GM21576 (cell line): ENCODE measurements at regions not wholly inside any gene's neighbourhood (a gene's known extent, or its start where the extent isn't known, plus 50 kb on each side); places are given as distances from the start of the nearest gene placed in this dataset.
"Not testable (repeated sequence)": the region's sequence is repeated elsewhere in the genome, so short reads cannot be mapped to it uniquely, and the experiment has no call there.

Experiments
- ATAC-seq: cut with Tn5 transposase; IDR thresholded peaks from one replicate; pipeline ENCODE4 v1.9.1; 2021; ENCODE audit warnings: mild to moderate bottlenecking, moderate library complexity; ENCODE audit not compliant: unreplicated experiment

DNA sequence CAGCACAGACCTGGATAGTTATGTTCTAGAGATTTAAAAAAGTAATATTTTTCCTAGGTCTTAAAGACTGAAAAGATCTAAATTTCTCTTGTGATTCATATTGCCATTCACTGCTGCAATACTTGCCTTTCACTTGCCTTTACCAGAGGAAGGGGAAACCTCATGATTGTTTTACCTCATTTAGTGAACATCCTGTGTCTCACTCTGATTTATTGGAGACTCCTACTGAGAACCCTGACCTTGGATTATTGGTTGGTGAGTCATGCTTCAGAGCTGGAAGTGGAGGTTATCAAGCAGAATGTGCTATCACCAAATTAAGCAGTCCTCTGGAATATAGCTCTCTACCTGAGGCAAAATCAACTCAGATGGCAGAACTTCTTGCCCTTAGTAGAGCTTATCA lies 500.5 kb downstream of the TSN start:
- ATAC-seq: no peak

DNA sequence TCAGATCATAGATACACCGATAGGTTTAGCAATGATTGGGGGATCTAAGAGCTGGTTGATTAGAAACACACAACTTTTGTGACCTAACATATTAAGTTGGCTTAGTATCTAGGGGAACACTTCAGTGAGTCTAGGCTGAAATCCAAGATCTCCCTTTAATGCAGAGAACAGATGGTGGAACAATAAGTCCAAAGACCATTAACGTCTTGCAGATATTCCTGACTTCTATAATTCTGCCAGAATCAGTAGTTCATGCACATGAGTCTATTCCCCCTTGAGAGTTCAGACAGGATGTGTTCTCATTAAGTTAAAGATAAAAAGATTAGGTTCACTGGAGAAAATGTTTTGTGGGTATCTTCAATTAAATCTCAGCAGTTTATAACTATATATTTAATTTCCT lies 506.5 kb downstream of the TSN start:
- ATAC-seq: no peak

DNA sequence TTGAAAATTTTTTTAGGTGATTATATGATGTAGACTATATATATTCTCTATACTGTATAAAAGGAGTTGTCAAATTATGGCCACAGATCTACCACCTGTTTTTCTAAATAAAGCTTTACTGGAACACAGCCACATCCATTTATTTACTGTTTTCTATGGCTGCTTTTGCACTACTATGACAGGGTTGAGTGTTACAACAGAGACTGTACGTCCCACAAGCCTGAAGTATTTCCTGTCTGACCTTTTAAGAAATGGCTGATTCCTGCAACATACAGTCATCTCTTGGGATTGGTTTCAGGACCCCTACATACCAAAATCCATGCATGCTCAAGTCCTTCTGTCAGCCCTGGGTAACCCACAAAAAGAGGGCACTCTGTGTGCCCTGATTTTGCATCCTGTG lies 508.3 kb downstream of the TSN start:
- no peak for ATAC-seq

DNA sequence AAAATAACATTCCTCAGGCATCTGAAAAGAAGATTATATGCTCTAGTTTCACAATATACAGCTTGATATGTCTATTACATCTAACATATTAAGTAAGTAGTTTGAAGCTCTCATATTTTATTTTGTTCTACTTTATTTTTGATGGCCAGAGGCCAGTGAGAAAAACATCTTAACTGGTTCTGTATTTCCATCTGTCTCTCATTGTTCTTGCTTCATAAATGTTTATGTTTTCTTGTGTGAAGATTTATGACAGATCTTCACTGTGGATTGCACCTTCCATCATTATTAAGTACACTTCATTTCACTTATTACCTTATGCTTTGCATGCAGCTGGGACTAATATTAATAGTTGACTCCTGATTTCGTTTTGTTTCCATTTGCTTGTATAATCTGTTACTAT lies 511.2 kb downstream of the TSN start:
- no peak for ATAC-seq

DNA sequence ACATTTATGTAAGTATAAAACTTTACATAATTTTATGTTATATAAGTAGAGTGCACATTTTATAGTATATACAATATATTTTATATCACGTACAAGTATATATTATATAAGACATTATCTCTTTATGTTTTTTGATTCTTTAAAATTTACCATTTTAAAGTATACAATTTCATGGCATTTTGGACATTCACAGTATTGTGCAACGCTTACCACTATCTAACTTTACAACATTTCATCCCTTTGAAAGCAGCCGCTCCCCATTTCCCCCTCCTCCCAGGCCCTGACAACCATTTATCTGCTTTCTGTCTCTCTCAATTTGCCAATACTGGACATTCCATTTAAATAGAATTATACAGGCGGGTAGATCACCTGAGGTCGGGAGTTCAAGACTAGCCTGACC lies 512.5 kb downstream of the TSN start:
- ATAC-seq: no peak

DNA sequence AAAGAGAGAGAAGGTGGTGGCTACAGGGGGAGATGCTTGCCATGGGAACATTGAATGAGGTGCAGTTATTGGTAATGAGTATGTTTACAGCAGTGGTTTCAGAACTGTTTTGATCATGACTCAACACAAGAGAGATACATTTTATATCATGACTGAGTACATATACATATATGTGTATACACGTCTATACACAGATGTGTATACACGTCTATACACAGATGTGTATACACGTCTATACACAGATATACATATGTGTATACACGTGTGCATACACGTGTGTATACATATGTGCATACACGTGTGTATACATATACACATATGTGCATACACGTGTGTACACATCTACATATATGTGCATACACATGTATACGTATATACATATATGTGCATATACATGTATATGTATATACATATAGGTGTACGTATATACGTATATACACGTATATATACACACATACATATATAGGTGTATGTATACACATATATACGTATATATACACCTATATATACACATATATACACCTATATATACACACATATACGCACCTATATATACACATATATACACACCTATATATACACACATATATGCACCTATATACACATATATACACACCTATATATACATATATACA lies 518.5 kb downstream of the TSN start:
- no peak for ATAC-seq

DNA sequence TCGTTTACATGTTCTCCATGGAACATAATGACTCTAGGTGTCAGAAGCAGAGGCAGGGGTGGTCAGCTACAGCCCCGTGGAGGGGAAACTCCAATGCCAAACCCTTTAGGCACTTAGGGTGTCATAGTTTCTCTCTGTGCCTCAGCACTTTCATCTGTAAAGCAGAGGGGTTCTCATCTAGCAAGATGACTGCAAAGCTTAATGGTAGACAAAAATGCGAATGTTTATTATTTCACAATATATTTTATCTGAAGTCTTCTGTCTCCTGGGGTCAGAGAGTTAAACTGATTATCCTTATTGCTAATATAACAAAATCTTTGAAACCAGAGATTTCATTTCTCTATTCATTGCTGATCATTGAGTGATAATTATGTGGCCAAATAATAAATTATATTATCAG lies 522.5 kb downstream of the TSN start:
- ATAC-seq: no peak

DNA sequence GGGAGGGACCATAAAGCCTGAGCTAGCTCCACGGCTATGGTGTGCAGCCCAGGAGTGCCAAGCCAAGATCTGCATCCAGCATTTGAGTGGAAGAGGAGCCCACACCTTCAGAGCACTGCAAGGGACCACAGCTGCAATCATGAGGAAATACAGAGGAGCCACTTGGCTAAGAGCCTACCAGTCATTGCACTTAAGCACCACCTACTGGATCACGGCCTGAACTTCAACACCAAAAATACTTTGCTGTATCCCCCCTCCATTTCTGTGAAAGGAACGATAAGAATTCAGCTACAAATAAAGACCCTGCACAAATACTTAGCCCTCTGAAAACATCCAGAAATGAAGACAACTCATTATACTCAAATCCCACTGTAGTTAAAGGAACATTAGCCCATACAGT lies 545.3 kb downstream of the TSN start:
- ATAC-seq: no peak

DNA sequence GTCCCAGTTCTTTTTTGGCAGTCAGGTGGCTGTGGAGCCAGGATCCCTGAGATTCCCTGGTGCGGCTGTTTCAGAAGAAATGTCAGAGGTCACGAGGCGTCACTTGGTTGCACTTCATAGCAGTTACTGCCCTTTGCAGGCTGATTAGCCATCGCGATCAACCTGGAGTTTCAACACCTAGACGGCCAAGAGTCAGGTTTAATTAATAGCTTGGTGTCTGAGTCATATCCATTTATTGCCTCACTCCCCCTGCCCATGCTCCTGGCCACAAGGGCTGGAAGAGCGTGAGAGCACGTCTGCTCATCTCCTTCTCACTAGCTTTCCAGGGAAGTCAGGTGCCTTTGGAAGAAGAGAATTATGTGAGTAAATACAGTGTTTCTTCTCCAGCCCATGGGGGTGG lies 552.3 kb downstream of the TSN start:
- no peak for ATAC-seq

DNA sequence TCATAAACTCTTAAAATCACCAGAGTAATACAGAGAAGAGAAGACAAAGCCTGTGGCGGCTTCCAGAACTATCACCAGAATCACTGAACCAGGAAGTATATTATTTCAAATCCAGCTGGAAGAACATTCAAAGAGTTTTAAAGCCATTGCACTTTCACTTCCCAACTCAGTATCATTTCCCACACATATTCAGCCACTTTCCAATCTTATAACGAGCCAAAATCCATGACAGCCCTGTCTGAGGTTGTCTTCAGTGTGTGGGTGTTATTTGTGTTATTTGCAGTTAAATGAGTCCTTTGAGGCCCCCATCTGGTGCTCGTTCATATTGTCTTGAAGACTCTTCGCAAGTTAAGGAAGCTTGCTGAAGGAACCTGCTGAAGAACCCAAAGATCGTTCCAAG lies 559.9 kb downstream of the TSN start:
- no peak for ATAC-seq

DNA sequence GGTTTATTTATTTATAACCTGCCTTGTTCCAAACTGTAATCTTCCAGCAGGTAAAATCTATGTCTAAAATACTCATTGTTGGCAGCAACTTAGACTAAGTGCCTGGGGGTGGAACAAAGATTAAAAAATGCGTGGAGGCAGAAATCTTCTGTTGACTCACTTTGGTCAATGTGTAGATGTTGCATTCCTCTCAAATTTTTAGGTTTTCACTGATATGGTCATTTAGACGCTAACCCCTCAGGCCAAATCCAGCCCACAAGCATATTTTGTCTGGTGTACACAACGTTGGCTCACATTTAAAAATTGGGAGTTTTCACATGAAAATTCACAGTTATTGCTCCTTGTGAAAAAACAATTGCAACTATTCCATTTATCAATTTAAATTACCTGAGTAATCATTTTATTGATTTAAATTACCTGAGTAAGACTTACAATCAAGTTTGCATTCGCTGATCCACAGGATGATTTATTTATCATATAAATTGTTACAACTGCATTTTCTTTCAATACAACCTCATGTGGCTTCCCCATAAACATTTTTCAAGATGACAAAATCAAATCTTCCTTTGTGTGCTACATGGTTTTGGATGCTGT lies 564.2 kb downstream of the TSN start:
- ATAC-seq: no peak

DNA sequence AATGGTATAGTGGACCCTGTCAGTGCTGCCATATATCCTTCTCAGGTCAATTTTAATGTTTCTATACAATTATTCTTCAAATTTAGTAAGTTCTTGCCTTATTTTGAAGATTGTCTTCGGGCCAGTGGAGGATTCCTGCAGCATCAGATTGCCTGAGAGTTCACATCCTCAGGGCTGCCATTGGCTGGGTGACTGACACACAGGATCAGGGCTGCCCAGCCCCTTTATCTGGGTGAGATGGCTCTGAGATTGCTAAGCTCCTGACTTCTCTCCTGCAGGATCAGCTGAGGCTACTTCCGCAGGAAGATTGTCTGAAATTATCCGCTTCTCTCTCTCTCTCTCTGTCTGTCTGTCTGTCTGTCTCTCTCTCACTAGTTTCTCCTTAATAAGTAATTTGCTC lies 567.4 kb downstream of the TSN start:
- ATAC-seq: no peak

DNA sequence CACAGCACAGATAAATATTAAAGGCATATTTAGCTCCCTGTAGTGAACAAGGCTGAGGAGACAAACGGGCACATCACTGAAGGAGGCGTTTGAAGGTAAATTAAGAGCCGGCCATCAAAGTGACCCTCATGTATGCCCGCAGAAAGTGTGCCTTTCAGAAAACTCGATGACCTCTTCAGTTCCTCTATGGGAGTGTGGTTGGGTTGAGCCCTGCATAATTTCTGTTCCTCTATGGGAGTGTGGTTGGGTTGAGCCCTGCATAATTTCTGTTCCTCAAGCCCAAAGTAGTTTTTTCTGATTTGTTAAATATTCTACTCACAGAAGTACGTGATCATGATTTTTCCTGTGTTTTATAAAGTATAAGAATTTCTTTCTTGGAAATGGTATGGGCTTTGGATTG lies 568.5 kb downstream of the TSN start:
- no peak for ATAC-seq

DNA sequence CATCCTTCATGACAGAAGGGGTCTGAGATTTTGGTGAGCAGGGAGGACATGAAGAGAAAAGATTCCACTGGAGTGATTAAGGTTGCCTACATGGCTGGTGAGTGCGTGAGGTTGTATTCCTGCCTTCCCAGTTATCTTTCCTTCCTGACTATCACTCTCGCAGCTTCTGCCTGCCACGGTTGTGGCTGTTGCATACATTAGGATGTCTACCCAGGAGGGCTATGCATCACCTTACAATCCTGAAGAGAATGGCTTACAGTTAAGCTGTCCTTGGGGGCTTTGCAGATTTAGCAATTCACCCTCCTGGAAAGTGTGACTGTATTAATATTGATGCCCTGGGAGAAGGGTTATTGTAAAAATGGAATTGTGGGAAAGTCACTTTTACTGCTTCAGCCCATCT lies 571.0 kb downstream of the TSN start:
- ATAC-seq: no peak

DNA sequence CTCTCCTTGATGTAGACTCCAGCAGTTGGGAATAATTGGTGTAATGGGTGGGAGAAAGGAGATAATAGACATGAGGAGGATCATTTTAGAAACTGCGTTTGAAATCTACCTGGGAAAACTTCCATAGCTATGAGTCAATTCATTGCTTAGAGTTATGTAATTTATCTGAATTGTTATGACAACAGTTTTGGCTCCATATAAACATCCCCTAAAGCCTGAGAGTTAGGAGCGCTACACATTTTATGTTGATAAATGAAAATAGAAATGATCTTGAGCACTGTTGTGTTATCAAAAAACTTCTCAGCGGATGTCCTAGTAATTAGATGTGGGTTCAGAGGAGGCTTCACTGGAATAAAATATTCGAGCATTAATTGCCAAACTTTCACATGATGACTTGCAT lies 573.4 kb downstream of the TSN start:
- ATAC-seq: no peak

DNA sequence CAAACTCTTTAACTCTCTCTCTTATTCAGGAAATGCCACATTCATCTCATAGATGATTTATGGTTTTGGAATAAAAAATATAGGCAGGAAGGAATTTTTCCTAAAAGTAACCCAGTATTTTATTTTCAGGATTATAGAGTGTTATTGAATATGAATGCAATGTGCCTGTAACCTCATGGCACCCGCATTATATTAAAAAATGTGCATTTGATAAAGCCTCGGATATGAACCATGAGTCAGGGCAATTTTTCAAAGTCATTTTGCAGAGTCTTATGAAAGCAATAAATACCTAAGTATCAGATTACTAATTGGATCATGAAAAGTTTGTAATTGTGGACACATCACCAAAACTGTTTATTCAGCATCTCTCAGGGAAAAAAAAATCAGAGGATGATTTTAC lies 573.8 kb downstream of the TSN start:
- no peak for ATAC-seq

DNA sequence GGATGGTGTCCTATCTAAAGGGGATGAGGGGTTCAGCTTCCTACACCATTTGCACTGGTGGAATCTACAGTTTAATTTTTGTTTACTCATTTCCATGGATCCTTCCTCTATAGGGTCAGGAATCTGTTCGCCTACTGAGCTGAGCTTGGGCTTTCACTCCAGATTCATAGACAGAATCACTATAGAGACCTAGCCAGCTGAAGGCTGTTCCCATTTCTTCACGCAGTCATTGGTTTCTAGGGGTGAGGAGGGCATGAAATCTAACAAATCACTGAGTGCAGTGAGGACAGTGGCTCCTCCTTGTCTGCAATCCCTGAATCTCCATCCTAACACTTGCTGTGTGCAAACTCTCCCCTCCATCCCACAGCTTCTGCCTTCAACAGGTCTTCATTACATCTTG lies 578.5 kb downstream of the TSN start:
- ATAC-seq: no peak

DNA sequence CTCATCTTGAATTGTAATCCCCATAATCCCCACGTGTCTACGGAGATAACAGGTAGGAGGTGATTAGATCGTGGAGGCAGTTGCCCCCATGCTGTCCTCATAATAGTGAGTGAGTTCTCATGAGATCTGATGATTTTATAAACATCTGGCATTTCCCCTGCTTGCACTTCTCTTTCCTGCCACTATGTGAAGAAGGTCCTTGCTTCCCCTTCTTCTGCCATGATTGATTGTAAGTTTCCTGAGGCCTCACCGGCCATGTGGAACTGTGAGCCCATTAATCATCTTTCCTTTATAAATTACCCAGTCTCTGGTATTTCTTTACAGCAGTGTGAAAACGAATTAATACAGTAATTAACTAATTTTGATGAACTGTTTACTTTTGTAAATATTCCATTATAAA lies 582.5 kb downstream of the TSN start:
- ATAC-seq: no peak

DNA sequence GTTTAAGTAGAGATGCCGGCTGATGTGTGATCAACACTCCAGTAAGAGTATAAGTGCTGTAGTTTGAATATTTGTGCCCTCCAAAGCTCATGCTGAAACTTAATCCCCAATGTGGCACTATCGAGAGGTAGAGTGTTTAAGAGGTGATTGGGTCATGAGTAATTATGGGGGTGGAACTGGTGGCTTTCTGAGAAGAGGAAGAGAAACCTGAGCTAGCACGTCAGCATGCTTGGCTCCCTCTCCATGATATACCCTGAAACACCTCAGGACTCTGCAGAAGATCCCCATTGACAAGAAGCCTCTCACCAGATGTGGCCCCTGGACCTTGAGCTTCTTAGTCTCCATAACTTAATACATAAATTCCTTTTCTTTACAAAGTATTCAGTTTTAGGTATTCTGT lies 584.8 kb downstream of the TSN start:
- ATAC-seq: peak; percentile 99

DNA sequence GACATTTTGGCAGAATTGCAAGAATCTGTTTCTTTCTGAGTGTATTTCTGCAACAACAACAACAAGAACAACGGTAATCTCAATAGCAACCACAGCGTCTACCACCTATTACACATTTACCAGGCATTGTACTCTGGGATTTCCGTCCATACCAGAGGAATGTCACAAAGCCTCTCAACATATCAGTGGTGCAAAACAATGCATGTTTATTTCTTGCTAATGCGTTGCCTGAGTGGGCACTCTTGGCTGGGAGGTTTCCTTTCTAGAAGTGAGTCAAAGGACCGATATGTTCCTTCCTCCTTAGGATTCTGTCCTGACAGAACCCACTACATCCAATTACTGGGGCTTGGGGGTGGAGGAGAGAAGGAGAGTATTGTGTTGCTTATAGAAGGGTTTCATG lies 585.6 kb downstream of the TSN start:
- no peak for ATAC-seq

DNA sequence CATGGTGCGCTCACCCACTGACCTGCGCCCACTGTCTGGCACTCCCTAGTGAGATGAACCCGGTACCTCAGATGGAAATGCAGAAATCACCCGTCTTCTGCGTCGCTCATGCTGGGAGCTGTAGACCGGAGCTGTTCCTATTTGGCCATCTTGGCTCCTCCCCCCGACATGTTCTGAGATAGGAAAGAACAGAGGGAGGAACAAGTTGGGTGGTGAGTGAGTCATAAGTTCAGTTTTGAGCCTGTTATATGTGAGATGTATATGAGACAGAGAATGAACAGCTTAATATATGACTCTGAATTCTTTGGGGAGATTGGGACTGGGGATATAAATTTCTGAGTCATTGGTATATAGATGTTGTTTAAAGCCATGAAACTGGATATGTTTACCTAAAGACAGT lies 596.7 kb downstream of the TSN start:
- ATAC-seq: not testable (repeated sequence)

DNA sequence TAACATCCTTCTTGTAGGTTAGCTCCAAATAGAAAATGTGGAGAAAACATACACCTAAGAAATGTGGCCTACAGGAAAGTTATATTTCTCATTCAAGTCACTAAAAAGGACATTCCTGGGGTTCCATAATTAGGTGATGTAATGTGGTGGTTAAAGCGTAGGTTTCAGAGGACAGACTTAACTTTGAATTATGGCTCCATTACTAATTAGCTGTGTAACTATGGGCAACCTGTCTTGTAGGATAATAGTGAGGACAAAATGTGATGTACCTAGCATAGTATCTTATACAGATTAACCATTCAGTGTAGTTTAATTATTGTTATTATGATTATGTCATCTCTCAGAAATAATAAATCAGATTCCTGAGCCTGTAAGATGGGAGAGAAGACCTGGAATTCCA lies 602.5 kb downstream of the TSN start:
- ATAC-seq: no peak

DNA sequence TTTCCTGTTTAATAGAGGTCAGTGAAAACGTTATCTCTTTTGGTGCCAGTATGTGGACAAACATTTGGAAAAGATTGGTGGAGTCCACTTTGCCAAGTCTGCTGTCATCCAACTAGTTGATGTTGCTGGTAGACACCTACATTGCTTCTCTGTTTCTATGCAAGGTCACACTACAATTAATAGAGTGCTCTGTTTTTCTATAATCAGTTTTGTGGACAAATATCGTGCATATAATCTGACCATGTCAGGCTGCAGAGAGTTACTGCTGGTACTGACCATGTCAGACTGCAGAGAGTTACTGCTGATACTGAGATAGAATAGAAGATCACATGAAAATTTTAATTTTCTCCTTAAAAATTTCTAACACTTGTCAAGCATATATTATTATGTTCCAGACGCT lies 603.3 kb downstream of the TSN start:
- no peak for ATAC-seq
